ENCODE measurements at regions not wholly inside any gene's neighbourhood (a gene's known extent, or its start where the extent isn't known, plus 50 kb on each side); places are given as distances from the start of the nearest gene placed in this dataset.

GRCh38 chr1:217133958-217134856 is 411.0 kb upstream of the ESRRG start (continued):
- TF ChIP-seq SNRNP70 (optimal IDR thresholded peaks at IDR 0.05; ENCODE audit: low read depth, low read length): no peak

DNA sequence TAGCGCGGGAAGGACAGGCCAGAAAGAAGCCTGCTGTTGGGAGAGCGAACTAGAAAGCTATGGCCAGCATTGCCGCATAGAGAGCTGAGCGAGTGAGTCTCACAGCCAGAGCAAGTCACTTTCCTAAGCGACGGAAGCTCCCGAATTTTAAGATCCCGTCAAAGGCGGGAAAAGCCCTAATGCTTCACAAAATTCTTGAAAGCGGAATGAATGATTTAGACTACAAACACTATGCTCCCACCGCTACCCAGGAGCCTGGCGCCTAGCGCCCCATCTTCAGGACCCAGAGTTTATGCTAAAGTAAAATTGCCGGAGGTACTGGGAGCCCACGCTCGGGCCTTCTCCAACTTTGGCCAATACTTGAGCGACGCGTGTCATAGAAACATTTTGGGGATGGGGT is 409.9 kb upstream of the ESRRG start:
- no peak for DNase-seq (ENCODE audit: extremely low read depth in 1 of 4, low spot score in 3 of 4)
- no TSS peak for BruUV-seq (replicated peaks)
- H3K9me3 ChIP-seq (replicated peaks; ENCODE audit: control insufficient read depth, insufficient read depth, low read depth, low read length): no peaks in the 10 kb centered on the region
- intact Hi-C loops (cut with micrococcal nuclease): no loop called here
- no peaks in the 10 kb centered on the region for H3K36me3 ChIP-seq (ENCODE audit: control insufficient read depth, insufficient read depth, low read length)
- ChIA-PET CTCF (ENCODE audit: low intra/inter-chr PET ratio) (no interaction called here), POLR2A (no interaction called here)
- H3K4me1 ChIP-seq (replicated peaks in 1 of 2; ENCODE audit: control insufficient read depth in 2 of 2, insufficient read depth in 2 of 2, low read length in 2 of 2): no peaks in the 10 kb centered on the region
- H2AFZ ChIP-seq (ENCODE audit: low read depth, low read length): no peak overlapping the region
- H3K4me3 ChIP-seq: no peak overlapping the region
- no peaks in the 10 kb centered on the region for H4K20me1 ChIP-seq (replicated peaks; ENCODE audit: control insufficient read depth, insufficient read depth, low read length)
- in situ Hi-C loops (cut with MboI): no loop called here
- WGBS (ENCODE audit: insufficient coverage, low coverage, missing lambda C conversion rate): 3% methylated on average over 20 of the region's 20 CpGs
- H3K4me2 ChIP-seq (ENCODE audit: insufficient read depth, low read length): no peak overlapping the region
- no peak overlapping the region for H3K27ac ChIP-seq (ENCODE audit: extremely low read depth, low read depth, low read length)
- H3K9ac ChIP-seq (ENCODE audit: insufficient read depth in 1 of 2, low read depth in 2 of 2, low read length in 2 of 2): no peak overlapping the region
- ATAC-seq: no peak
- H3K27me3 ChIP-seq (ENCODE audit: control insufficient read depth in 2 of 2, insufficient read depth in 2 of 2, low read length in 2 of 2): no peaks in the 10 kb centered on the region; a peak in 1 of 5 replicates
- no peak for FAIRE-seq
- H3K79me2 ChIP-seq (ENCODE audit: control insufficient read depth, insufficient read depth, low read length): no peaks in the 10 kb centered on the region
- H3K9me1 ChIP-seq (ENCODE audit: control insufficient read depth, insufficient read depth, low read length): no peaks in the 10 kb centered on the region
- TF ChIP-seq ZNF511 (CRISPR knock-in tag; IDR thresholded peaks at IDR 0.05): no peak
- TF ChIP-seq PHB2 (IDR thresholded peaks at IDR 0.05; ENCODE audit: low read depth): no peak
- no peak for TF ChIP-seq TOE1 (IDR thresholded peaks at IDR 0.05; ENCODE audit: borderline replicate concordance)
- no peak for TF ChIP-seq TOE1 (CRISPR knock-in tag; IDR thresholded peaks at IDR 0.05; ENCODE audit: borderline replicate concordance, low read depth)
- TF ChIP-seq, protein P1, sequence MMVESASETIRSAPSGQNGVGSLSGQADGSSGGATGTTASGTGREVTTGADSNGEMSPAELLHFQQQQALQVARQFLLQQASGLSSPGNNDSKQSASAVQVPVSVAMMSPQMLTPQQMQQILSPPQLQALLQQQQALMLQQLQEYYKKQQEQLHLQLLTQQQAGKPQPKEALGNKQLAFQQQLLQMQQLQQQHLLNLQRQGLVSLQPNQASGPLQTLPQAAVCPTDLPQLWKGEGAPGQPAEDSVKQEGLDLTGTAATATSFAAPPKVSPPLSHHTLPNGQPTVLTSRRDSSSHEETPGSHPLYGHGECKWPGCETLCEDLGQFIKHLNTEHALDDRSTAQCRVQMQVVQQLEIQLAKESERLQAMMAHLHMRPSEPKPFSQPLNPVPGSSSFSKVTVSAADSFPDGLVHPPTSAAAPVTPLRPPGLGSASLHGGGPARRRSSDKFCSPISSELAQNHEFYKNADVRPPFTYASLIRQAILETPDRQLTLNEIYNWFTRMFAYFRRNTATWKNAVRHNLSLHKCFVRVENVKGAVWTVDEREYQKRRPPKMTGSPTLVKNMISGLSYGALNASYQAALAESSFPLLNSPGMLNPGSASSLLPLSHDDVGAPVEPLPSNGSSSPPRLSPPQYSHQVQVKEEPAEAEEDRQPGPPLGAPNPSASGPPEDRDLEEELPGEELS (CRISPR knock-in tag; IDR thresholded peaks at IDR 0.05; ENCODE audit: borderline replicate concordance): no peak
- no peak for TF ChIP-seq RBBP5 (IDR thresholded peaks at IDR 0.05; ENCODE audit: borderline replicate concordance, insufficient read depth, low read length, poor library complexity, severe bottlenecking)
- TF ChIP-seq PTBP1 (IDR thresholded peaks at IDR 0.05; ENCODE audit: low read depth, low read length): no peak
- TF ChIP-seq ZNF696 (CRISPR knock-in tag; conservative IDR thresholded peaks at IDR 0.05): no peak
- TF ChIP-seq ZFX (CRISPR knock-in tag; IDR thresholded peaks at IDR 0.05): no peak
- no peak for TF ChIP-seq HDAC1 (IDR thresholded peaks at IDR 0.05)
- no peak for TF ChIP-seq ATF7 (IDR thresholded peaks at IDR 0.05)
- no peak for TF ChIP-seq ZNF282 (CRISPR knock-in tag; IDR thresholded peaks at IDR 0.05)
- TF ChIP-seq, protein P2, sequence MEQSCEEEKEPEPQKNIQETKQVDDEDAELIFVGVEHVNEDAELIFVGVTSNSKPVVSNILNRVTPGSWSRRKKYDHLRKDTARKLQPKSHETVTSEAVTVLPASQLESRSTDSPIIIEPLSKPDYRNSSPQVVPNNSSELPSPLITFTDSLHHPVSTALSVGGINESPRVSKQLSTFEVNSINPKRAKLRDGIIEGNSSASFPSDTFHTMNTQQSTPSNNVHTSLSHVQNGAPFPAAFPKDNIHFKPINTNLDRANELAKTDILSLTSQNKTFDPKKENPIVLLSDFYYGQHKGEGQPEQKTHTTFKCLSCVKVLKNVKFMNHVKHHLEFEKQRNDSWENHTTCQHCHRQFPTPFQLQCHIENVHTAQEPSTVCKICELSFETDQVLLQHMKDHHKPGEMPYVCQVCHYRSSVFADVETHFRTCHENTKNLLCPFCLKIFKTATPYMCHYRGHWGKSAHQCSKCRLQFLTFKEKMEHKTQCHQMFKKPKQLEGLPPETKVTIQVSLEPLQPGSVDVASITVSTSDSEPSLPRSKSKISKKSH (CRISPR knock-in tag; IDR thresholded peaks at IDR 0.05): no peak
- TF ChIP-seq FOS (IDR thresholded peaks at IDR 0.05; ENCODE audit: extremely low read depth, insufficient read length): no peak
- no peak for TF ChIP-seq THRB (CRISPR knock-in tag; conservative IDR thresholded peaks at IDR 0.05)
